ENCODE measurements at regions not wholly inside any gene's neighbourhood (a gene's known extent, or its start where the extent isn't known, plus 50 kb on each side); places are given as distances from the start of the nearest gene placed in this dataset.

- WGBS (ENCODE audit: insufficient coverage, low coverage, missing lambda C conversion rate): 0% methylated on average over 1 of the region's 1 CpG
- ChIA-PET CTCF (ENCODE audit: low intra/inter-chr PET ratio) (no interaction called here), POLR2A (no interaction called here)
- no peak for TF ChIP-seq HNRNPLL (IDR thresholded peaks at IDR 0.05; ENCODE audit: low read depth, low read length, poor library complexity, severe bottlenecking)
- TF ChIP-seq HNRNPUL1 (IDR thresholded peaks at IDR 0.05; ENCODE audit: low read length): no peak
- TF ChIP-seq SAFB2 (IDR thresholded peaks at IDR 0.05; ENCODE audit: borderline replicate concordance, low read depth, low read length, severe bottlenecking): no peak
- no peak for TF ChIP-seq ZNF311 (CRISPR knock-in tag; IDR thresholded peaks at IDR 0.05)
- no peak for TF ChIP-seq ZNF282 (CRISPR knock-in tag; IDR thresholded peaks at IDR 0.05)
- TF ChIP-seq MAFK (IDR thresholded peaks at IDR 0.05; ENCODE audit: low read length): peak; percentile 85
- no peak for TF ChIP-seq TCF3 (CRISPR knock-in tag; IDR thresholded peaks at IDR 0.05)
- TF ChIP-seq MCM5 (IDR thresholded peaks at IDR 0.05; ENCODE audit: low read depth): no peak
- TF ChIP-seq SREBF2 (CRISPR knock-in tag; IDR thresholded peaks at IDR 0.05): no peak
- TF ChIP-seq ZNF561 (CRISPR knock-in tag; conservative IDR thresholded peaks at IDR 0.05): no peak
- no peak for TF ChIP-seq MGA (IDR thresholded peaks at IDR 0.05)
- TF ChIP-seq JUND (IDR thresholded peaks at IDR 0.05; ENCODE audit: borderline replicate concordance, low read depth, low read length): no peak
- TF ChIP-seq JUND (tag; IDR thresholded peaks at IDR 0.05; ENCODE audit: borderline replicate concordance, low read depth, low read length): no peak
- TF ChIP-seq ZNF184 (CRISPR knock-in tag; IDR thresholded peaks at IDR 0.05): no peak
- no peak for TF ChIP-seq FIP1L1 (IDR thresholded peaks at IDR 0.05; ENCODE audit: low read depth, low read length, poor library complexity, severe bottlenecking)
Measured at GRCh38 chr17:69634844-69635243, 220.3 kb downstream of the MAP2K6 start.

More at GRCh38 chr17:69634844-69635243, 220.3 kb downstream of the MAP2K6 start:
- Histone ChIP-seq H3K27ac (ENCODE audit: extremely low read depth, low read depth, low read length) (no peak overlapping the region), H2AFZ (ENCODE audit: low read depth, low read length) (no peak overlapping the region), H3K4me3 (no peak overlapping the region), H3K79me2 (ENCODE audit: control insufficient read depth, insufficient read depth, low read length) (no peaks in the 10 kb centered on the region), H3K36me3 (ENCODE audit: control insufficient read depth, insufficient read depth, low read length) (no peaks in the 10 kb centered on the region), H3K9ac (ENCODE audit: insufficient read depth in 1 of 2, low read depth in 2 of 2, low read length in 2 of 2) (no peak overlapping the region), H3K9me1 (ENCODE audit: control insufficient read depth, insufficient read depth, low read length) (no peaks in the 10 kb centered on the region), H3K4me1 (replicated peaks in 1 of 2; ENCODE audit: control insufficient read depth in 2 of 2, insufficient read depth in 2 of 2, low read length in 2 of 2) (no peaks in the 10 kb centered on the region), H3K9me3 (replicated peaks; ENCODE audit: control insufficient read depth, insufficient read depth, low read depth, low read length) (no peaks in the 10 kb centered on the region), H3K27me3 (ENCODE audit: control insufficient read depth in 2 of 2, insufficient read depth in 2 of 2, low read length in 2 of 2) (no peaks in the 10 kb centered on the region), H3K4me2 (ENCODE audit: insufficient read depth, low read length) (no peak overlapping the region), H4K20me1 (replicated peaks; ENCODE audit: control insufficient read depth, insufficient read depth, low read length) (no peaks in the 10 kb centered on the region)
- intact Hi-C loops (cut with micrococcal nuclease) (no loop called here), in situ Hi-C loops (cut with MboI) (no loop called here)
- no TSS peak for BruUV-seq (replicated peaks)
- ATAC-seq (no peak), FAIRE-seq (no peak), DNase-seq (ENCODE audit: extremely low read depth in 1 of 4, low spot score in 3 of 4) (no peak)

Measured in K562 (cell line).